Ascending aorta (tissue), 2 donors: ENCODE measurements at regions not wholly inside any gene's neighbourhood (a gene's known extent, or its start where the extent isn't known, plus 50 kb on each side); places are given as distances from the start of the nearest gene placed in this dataset.

Experiments used
- DNase-seq, 2 donors: peaks; one replicate each; pipeline ENCODE4 v3.0.0-alpha.2; 2019; ENCODE audit warnings: low spot score in 2 of 2
- H3K27ac ChIP-seq, 2 donors: fragments of 200-600 bp; sonication (generic); one replicate each; pipeline ENCODE4 v1.5.1; 2016 to 2017; ENCODE audit warnings: mild to moderate bottlenecking in 1 of 2
- H3K27me3 ChIP-seq: fragments of 200-600 bp; sonication (generic); one replicate; pipeline ENCODE4 v1.5.1; 2017
- H3K36me3 ChIP-seq, 2 donors: fragments of 200-600 bp; sonication (generic); one replicate each; pipeline ENCODE4 v1.5.1; 2016
- H3K4me1 ChIP-seq, 2 donors: fragments of 200-600 bp; sonication (generic); one replicate each; pipeline ENCODE4 v1.5.1; 2016 to 2017; ENCODE audit warnings: mild to moderate bottlenecking in 1 of 2
- H3K4me3 ChIP-seq, 2 donors: fragments of 200-600 bp; sonication (generic); one replicate each; pipeline ENCODE4 v1.5.1; 2016 to 2017; ENCODE audit warnings: mild to moderate bottlenecking in 1 of 2
- H3K9me3 ChIP-seq, 2 donors: fragments of 200-600 bp; sonication (generic); one replicate each; pipeline ENCODE4 v1.5.1; 2016
- intact Hi-C: fragments of 100-400 bp; cut with DNase I; formaldehyde crosslinking; loops from one replicate; pipeline ENCODE4 v1.15.1; 2023
- TF ChIP-seq, protein P1 (sequence below), 3 experiments: fragments of 200-600 bp in 2 of 3; fragments of 450-650 bp in 1 of 3; sonication (generic) in 2 of 3; IDR thresholded peaks; one replicate each; pipeline ENCODE4 v1.5.1; 2016 to 2019; ENCODE audit warnings: antibody characterized with exemption in 3 of 3, mild to moderate bottlenecking in 1 of 3, moderate library complexity in 1 of 3

- no peaks in the 10 kb centered on the region for H3K9me3 ChIP-seq
- intact Hi-C loops: no loop called here
- no peak overlapping the region for H3K27ac ChIP-seq
- no peak overlapping the region for H3K4me3 ChIP-seq
- DNase-seq: no peak
- H3K4me1 ChIP-seq: no peaks in the 10 kb centered on the region
- H3K27me3 ChIP-seq: no peaks in the 10 kb centered on the region
- TF ChIP-seq, protein P1, sequence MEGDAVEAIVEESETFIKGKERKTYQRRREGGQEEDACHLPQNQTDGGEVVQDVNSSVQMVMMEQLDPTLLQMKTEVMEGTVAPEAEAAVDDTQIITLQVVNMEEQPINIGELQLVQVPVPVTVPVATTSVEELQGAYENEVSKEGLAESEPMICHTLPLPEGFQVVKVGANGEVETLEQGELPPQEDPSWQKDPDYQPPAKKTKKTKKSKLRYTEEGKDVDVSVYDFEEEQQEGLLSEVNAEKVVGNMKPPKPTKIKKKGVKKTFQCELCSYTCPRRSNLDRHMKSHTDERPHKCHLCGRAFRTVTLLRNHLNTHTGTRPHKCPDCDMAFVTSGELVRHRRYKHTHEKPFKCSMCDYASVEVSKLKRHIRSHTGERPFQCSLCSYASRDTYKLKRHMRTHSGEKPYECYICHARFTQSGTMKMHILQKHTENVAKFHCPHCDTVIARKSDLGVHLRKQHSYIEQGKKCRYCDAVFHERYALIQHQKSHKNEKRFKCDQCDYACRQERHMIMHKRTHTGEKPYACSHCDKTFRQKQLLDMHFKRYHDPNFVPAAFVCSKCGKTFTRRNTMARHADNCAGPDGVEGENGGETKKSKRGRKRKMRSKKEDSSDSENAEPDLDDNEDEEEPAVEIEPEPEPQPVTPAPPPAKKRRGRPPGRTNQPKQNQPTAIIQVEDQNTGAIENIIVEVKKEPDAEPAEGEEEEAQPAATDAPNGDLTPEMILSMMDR (IDR thresholded peaks at IDR 0.05): no peak
- no peaks in the 10 kb centered on the region for H3K36me3 ChIP-seq
Observed at GRCh38 chr7:145219461-145219860, 383.6 kb upstream of the TPK1 start.

DNA sequence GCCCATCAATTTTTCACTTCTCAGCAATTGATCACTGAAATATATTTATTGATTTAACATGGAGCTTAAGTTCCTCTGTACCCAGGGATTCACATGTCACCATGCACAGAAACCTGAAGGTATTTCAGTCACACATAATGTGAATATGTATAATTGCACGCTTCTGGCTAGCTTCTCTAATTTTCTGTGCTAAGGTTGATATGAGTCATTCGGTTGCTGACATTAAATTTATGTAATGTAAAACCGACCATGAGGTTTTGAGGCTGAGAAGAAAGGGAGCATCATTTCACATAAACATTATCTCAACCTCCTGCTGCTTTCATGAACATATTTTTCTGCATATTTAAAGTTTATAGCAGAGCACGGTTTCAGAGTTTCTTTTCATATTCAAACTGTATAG lies 381.0 kb upstream of the TPK1 start:
- TF ChIP-seq, protein P1 (IDR thresholded peaks at IDR 0.05): no peak
- DNase-seq: no peak
- H3K27ac ChIP-seq: no peak overlapping the region
- H3K4me1 ChIP-seq: no peaks in the 10 kb centered on the region
- H3K27me3 ChIP-seq: no peaks in the 10 kb centered on the region
- no peak overlapping the region for H3K4me3 ChIP-seq
- no peaks in the 10 kb centered on the region for H3K9me3 ChIP-seq
- no peaks in the 10 kb centered on the region for H3K36me3 ChIP-seq
- intact Hi-C loops: no loop called here

GRCh38 chr7:145212050-145212449 lies 376.2 kb upstream of the TPK1 start:
- intact Hi-C loops: no loop called here
- Histone ChIP-seq H3K4me1 (no peaks in the 10 kb centered on the region), H3K4me3 (no peak overlapping the region), H3K27ac (no peak overlapping the region), H3K9me3 (no peaks in the 10 kb centered on the region), H3K36me3 (no peaks in the 10 kb centered on the region), H3K27me3 (no peaks in the 10 kb centered on the region)
- no peak for DNase-seq
- TF ChIP-seq, protein P1 (IDR thresholded peaks at IDR 0.05): no peak

DNA sequence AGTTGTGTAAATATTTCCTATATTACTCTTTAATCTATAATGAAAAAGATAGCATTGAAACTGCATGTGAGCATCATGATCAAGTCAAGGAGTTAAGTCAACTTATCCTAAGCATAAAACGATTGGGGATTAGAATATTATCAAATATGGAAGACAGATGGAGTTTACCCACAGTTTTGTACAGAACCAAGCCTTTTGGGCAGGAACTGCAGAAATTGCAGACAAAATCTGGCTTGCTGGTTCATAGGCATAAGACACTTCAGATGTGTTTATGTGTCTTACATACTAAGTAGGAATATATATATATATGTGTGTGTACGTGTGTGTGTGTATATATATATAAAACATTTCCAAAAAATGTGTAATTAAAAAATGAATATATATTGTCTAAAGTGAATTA lies 375.4 kb upstream of the TPK1 start:
- Histone ChIP-seq H3K36me3 (no peaks in the 10 kb centered on the region), H3K27ac (no peak overlapping the region), H3K4me1 (no peaks in the 10 kb centered on the region), H3K9me3 (no peaks in the 10 kb centered on the region), H3K4me3 (no peak overlapping the region), H3K27me3 (no peaks in the 10 kb centered on the region)
- TF ChIP-seq, protein P1 (IDR thresholded peaks at IDR 0.05): no peak
- intact Hi-C loops: no loop called here
- no peak for DNase-seq

DNA sequence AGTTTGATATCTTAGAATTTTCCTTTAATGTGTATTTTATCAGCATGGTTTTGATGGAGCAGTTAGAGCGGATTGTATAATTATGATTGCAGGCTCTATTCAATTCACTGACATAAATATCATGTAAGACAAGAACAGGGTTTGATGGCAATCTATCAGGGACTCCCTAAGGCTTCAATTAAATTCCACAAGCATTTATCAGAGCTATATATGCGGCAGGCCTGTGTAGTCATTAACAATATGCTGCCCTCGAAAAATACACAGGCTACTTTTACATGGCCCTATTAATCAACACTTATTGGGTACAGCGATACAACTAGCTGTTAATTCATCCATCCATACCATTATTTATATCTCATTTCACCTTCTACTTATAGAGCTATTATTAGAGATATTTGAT lies 358.1 kb upstream of the TPK1 start:
- no peaks in the 10 kb centered on the region for H3K36me3 ChIP-seq
- no peak for DNase-seq
- H3K27ac ChIP-seq: no peak overlapping the region
- H3K4me3 ChIP-seq: no peak overlapping the region
- H3K27me3 ChIP-seq: no peaks in the 10 kb centered on the region
- no peaks in the 10 kb centered on the region for H3K4me1 ChIP-seq
- intact Hi-C loops: no loop called here
- H3K9me3 ChIP-seq: no peaks in the 10 kb centered on the region
- TF ChIP-seq, protein P1 (IDR thresholded peaks at IDR 0.05): no peak

GRCh38 chr7:145184956-145185355 lies 349.1 kb upstream of the TPK1 start:
- Histone ChIP-seq H3K27me3 (no peaks in the 10 kb centered on the region), H3K4me3 (no peak overlapping the region), H3K4me1 (no peaks in the 10 kb centered on the region), H3K27ac (no peak overlapping the region), H3K36me3 (no peaks in the 10 kb centered on the region), H3K9me3 (no peaks in the 10 kb centered on the region)
- no peak for DNase-seq
- intact Hi-C loops: no loop called here
- TF ChIP-seq, protein P1 (IDR thresholded peaks at IDR 0.05): no peak
